ENCODE measurements at regions not wholly inside any gene's neighbourhood (a gene's known extent, or its start where the extent isn't known, plus 50 kb on each side); places are given as distances from the start of the nearest gene placed in this dataset.

DNA sequence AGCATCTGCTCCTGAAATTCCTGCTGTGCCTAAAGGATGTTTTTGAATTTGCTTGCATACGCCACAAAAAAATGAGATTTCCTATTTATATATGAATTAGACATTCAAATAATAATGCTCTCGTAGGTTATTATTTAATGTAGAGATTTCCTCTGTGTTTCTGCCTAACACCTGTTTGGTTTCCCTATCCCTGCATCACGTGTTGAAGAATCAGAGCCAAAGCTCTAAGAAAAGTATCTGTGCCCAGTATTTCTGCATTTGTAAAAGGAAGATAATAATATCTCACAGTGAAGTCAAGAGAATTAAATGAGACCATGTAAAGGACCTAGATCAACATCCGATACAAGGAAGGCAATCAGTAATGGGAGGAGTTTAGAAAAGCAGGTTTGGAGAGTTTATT, 179.5 kb downstream of the HNRNPD start:
- TF ChIP-seq, protein P1, sequence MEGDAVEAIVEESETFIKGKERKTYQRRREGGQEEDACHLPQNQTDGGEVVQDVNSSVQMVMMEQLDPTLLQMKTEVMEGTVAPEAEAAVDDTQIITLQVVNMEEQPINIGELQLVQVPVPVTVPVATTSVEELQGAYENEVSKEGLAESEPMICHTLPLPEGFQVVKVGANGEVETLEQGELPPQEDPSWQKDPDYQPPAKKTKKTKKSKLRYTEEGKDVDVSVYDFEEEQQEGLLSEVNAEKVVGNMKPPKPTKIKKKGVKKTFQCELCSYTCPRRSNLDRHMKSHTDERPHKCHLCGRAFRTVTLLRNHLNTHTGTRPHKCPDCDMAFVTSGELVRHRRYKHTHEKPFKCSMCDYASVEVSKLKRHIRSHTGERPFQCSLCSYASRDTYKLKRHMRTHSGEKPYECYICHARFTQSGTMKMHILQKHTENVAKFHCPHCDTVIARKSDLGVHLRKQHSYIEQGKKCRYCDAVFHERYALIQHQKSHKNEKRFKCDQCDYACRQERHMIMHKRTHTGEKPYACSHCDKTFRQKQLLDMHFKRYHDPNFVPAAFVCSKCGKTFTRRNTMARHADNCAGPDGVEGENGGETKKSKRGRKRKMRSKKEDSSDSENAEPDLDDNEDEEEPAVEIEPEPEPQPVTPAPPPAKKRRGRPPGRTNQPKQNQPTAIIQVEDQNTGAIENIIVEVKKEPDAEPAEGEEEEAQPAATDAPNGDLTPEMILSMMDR (IDR thresholded peaks at IDR 0.05; ENCODE audit: low read length) = no peak
- no peak for TF ChIP-seq EZH2 (IDR thresholded peaks at IDR 0.05; ENCODE audit: borderline replicate concordance, low read length)

All from OCI-LY1 (cell line).